ENCODE measurements at regions not wholly inside any gene's neighbourhood (a gene's known extent, or its start where the extent isn't known, plus 50 kb on each side); places are given as distances from the start of the nearest gene placed in this dataset.

DNA sequence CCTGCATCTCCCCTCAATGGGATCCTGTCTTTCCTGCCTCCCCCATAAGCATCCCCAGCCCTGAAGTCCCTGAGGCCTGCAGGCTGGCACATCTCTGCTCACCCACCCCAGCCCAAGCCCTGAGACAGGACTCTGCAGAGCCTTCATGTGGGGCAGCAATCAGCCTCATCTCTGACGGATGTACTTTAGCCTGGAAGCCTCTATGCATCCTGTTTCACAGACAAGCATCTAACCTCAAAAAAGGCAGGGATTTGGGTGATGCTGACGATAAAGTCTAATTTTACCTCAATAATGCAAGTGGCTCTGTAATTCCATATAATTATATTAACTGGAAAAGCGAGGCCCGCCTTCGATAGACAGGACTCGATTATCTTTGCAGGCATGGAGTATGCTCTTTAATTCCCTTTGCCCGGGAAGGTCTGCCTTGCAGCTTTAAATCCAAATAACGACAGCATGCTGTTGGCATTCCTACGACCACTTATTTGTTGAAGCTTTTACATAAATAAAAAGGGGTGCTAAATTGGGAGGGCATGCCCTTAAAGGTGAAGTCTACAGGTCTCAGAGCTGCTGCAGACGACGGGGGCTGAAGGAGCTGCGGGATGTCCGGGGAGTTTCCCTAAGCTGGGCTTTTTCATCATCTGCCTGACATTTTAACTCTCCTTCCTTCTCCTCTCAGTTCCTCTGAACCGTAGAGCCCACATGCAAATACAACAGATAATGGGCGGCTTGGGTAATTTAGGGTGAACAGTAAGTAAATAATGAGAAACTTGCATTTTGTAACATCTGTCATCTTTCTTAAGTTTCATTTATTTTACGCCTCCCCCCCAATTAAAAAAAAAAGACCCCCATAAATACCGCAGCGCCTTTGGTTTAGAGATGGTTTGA, 211.5 kb downstream of the URI1 start:
- no peak for DNase-seq (ENCODE audit: low read depth)

DNA sequence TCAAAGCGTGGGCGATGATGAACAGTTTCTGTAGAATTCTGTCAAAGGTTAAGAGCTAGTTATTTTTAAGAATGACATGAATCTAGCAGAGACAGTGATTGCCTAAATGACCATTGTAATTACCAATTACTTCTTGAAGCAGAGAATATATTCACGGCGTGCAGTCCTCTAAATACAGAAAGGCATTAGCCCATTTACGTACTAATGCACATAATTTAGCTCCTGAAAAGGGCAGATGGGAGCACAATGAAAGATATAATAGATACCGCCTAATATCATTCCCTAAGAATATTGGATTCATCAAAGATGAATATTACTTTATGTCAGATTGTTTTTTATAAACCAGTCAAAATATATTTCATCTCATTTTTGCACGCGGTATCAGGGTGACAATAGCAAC, 212.4 kb downstream of the URI1 start:
- no peak for DNase-seq (ENCODE audit: low read depth)

GRCh38 chr19:30155381-30156200, 213.6 kb downstream of the URI1 start:
- DNase-seq (ENCODE audit: low read depth) = no peak

- DNase-seq (ENCODE audit: low read depth) = no peak
These were observed 214.6 kb downstream of the URI1 start for GRCh38 chr19:30156646-30157045.

- no peak for DNase-seq (ENCODE audit: low read depth)
These were observed 213.9 kb upstream of the ZNF536 start for GRCh38 chr19:30158067-30158892.

DNA sequence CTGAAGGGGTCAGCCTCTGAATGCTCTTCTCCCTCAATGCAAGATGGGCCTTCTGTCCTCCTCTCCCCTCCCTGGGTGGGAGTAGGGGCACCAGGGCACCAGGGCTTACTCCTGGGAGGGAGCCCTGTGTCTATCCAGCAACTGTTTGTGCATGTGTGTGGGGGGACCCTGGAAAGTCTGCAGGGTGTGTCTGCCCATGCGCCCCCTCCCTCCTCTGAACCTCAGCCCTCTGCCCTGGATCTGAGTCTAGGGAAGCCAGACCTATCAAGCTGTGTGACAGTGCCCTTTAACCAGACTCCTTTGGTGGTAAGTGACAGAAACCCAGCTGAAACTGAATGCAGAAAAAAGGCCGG, 213.3 kb upstream of the ZNF536 start:
- DNase-seq (ENCODE audit: low read depth) = no peak

- no peak for DNase-seq (ENCODE audit: low read depth)
These were observed 212.5 kb upstream of the ZNF536 start for GRCh38 chr19:30159636-30160035.

DNA sequence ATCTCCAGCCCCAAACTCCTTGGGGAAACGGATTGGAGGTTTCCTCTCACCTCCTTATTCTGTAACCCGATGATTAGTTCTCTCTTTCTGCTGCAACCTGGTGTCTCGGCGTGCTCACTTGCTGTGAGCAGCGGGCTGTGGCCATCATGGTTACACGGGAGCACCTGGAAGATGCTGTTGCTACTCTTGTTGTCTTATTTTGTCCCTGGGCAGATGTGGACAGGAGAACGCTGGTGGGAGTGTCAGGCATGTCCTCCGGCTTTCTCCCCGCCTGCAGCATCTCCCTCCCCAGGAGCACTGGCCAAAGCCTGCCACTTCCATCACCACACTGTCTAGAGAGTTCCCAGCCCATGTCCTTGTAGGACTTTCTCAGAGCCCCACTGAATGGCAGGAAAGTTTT, 211.8 kb upstream of the ZNF536 start:
- DNase-seq (ENCODE audit: low read depth) = no peak

DNA sequence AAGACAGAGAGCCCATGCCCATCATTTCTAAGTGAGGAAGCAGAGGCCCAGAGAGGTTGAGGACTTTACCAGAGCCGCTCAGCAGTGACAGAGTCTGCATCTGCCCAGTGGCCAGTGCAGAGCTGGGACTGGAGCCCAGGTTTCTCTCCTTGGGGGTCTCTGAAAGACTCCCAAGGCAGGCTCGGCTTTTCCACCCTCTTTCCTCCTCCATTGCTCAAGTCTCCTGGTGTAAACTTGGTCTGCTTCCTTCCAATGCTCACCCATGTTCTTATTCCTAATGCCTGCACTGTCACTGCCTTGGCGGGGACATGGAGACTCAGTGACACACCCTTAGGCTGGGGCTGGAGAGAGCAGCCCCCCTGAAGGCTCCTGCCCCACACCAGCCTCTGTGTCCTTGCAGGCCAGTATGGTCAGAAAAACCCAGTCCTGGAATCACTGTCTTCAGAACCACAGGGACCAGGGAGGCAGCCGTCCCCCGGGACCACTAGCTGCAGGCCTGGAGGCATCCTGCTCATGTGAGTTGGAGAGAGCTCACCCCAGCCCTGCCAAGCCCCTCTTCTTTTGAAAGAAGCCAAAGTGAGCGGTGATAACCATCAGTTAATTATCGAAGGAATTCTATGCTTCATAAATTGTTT, 211.0 kb upstream of the ZNF536 start:
- DNase-seq (ENCODE audit: low read depth) = no peak

- no peak for DNase-seq (ENCODE audit: low read depth)
These were observed 210.4 kb upstream of the ZNF536 start for GRCh38 chr19:30161770-30162169.

GRCh38 chr19:30162718-30163117, 209.5 kb upstream of the ZNF536 start:
- DNase-seq (ENCODE audit: low read depth) = no peak

DNA sequence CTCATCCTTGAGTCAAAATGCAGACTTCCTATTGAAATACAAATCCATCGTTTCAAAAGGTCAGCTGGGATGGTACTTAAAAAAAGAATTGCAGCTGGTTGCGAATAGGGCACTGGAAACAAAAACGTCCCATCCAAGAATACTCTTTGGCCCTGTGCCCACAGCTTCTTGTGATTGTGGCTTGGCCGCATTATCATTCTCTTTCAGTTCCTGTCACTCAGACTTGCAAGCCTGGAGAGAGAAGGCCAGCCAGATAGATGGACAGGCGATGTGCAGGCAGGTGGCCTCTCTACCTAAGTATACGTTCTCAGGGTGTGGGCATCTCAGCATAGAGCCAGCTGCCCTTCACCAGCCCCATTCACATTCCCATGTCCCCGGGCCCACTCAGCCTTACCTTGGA, 208.5 kb upstream of the ZNF536 start:
- DNase-seq (ENCODE audit: low read depth) = no peak

- no peak for DNase-seq (ENCODE audit: low read depth)
These were observed 206.9 kb upstream of the ZNF536 start for GRCh38 chr19:30165228-30165813.

DNA sequence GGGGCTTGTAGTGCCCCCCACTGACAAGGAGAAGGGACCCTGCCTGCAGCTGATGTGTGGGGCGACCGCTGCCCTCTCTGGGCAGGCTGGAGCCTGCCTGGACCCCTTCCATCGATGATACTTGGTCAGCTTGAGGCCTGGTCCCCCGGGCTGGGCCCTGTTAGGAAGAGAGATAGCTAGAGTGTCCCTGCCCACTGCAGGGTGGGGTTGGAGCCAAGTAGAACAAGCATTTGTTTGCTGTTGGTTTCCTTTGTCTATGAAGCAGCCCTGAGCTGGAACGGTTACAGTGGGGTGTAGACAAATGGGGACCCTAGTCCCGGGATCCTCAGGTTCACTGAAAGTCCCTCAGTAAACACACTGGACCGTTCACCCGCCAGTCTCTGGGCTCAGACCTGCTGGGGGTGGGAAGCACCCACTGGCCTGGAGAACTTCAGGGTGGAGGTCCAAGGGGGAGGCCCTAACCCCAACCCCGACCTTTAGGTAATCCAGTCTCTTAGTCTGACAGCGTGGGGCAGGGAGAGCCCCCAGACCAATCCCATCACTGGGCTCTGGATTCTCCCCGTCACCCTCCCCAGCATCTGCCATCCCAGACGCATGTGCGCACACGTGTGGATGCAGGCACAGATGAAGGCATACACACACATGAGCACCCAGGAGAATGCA, 204.8 kb upstream of the ZNF536 start:
- no peak for DNase-seq (ENCODE audit: low read depth)

GRCh38 chr19:30167976-30168635, 204.1 kb upstream of the ZNF536 start:
- DNase-seq (ENCODE audit: low read depth) = no peak

- DNase-seq (ENCODE audit: low read depth) = no peak
These were observed 203.4 kb upstream of the ZNF536 start for GRCh38 chr19:30168760-30169159.

DNA sequence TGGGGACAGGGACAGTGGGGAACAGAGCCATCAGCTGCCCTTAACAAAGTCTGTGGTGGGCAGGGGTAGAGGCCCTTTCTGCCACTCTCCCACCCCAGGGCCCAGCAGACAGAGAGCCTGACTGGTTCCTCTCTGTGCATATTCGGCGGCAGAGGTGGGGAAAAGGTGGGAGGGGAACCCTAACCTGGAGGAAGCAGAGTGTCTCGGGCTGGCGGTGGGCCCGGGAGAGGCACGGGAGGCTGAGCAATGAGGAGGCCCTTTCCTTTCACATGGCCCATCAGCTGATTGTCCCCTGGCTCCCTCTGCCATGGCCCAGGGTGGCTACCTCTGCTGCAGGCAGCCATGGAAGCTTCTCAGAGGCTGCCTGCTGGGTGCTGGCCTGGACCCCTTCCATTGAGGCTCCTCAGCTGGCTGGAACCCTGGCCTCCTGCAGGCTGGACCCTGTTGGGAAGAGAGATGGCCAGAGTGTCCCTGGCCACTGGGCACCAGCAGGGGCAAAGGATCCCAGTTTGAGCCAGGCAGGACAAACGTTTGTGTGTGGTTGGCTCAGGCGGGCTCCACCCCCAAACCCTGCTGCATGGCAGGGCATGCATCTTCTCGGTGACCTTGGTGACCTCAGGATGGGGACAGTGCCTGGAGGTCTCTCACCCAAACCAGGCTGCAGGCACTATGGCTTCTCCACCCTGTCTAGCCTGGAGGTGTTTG, 202.8 kb upstream of the ZNF536 start:
- DNase-seq (ENCODE audit: low read depth) = no peak

- no peak for DNase-seq (ENCODE audit: low read depth)
These were observed 202.1 kb upstream of the ZNF536 start for GRCh38 chr19:30170081-30170480.

- DNase-seq (ENCODE audit: low read depth) = no peak
These were observed 201.6 kb upstream of the ZNF536 start for GRCh38 chr19:30170495-30171137.
